Stomach (tissue), 4 donors: ENCODE measurements at regions not wholly inside any gene's neighbourhood (a gene's known extent, or its start where the extent isn't known, plus 50 kb on each side); places are given as distances from the start of the nearest gene placed in this dataset.

Source experiments
- POLR2A ChIP-seq, 4 donors: fragments of 450-650 bp; IDR thresholded peaks; one replicate each; pipeline ENCODE4 v1.6.1; 2016; ENCODE audit warnings: antibody characterized with exemption in 4 of 4, control low read depth in 2 of 4, mild to moderate bottlenecking in 1 of 4, moderate library complexity in 1 of 4
- POLR2AphosphoS5 ChIP-seq, 3 donors: sonication (generic); formaldehyde crosslinking; IDR thresholded peaks; one replicate each; pipeline ENCODE4 v1.6.1; 2016; ENCODE audit warnings: antibody characterized with exemption in 3 of 3
- TF ChIP-seq, protein P1 (sequence below), 7 experiments: fragments of 450-650 bp in 4 of 7; fragments of 200-600 bp in 3 of 7; sonication (generic) in 3 of 7; IDR thresholded peaks; one replicate each; pipeline ENCODE4 v1.5.1; 2016 to 2019; ENCODE audit warnings: antibody characterized with exemption in 7 of 7, control low read depth in 2 of 7, mild to moderate bottlenecking in 1 of 7

DNA sequence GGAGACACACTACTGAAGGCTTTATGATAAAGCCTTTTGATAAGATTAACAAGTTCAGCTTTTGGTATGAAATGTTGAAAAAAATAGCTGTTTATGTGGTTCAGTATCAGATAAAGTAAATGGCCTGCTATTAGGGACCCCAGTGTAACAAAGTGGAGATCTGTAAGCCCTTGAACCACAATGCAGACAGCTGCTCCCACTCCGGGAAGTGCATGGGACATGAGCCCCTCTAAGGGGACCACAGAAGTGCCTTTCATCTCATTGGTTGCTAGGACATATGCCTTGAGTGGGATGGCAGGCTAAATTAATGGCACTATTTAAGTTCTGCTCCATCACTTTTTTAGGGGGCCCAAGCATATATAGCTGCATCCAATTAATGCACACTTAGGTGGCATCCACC lies 167.6 kb upstream of the SOX11 start:
- TF ChIP-seq, protein P1, sequence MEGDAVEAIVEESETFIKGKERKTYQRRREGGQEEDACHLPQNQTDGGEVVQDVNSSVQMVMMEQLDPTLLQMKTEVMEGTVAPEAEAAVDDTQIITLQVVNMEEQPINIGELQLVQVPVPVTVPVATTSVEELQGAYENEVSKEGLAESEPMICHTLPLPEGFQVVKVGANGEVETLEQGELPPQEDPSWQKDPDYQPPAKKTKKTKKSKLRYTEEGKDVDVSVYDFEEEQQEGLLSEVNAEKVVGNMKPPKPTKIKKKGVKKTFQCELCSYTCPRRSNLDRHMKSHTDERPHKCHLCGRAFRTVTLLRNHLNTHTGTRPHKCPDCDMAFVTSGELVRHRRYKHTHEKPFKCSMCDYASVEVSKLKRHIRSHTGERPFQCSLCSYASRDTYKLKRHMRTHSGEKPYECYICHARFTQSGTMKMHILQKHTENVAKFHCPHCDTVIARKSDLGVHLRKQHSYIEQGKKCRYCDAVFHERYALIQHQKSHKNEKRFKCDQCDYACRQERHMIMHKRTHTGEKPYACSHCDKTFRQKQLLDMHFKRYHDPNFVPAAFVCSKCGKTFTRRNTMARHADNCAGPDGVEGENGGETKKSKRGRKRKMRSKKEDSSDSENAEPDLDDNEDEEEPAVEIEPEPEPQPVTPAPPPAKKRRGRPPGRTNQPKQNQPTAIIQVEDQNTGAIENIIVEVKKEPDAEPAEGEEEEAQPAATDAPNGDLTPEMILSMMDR (IDR thresholded peaks at IDR 0.05), result no peak
- TF ChIP-seq POLR2AphosphoS5 (IDR thresholded peaks at IDR 0.05) (no peak), POLR2A (IDR thresholded peaks at IDR 0.05) (no peak)
